MM.1S (cell line): ENCODE measurements at regions not wholly inside any gene's neighbourhood (a gene's known extent, or its start where the extent isn't known, plus 50 kb on each side); places are given as distances from the start of the nearest gene placed in this dataset.

Experiments
- DNase-seq: peaks from one replicate; pipeline ENCODE4 v3.0.0-alpha.2; 2015
- H2AFZ ChIP-seq: fragments of 300-600 bp; sonication (generic); 2 replicates; pipeline ENCODE4 v1.6.0; 2016; ENCODE audit warnings: antibody characterized with exemption, low read length
- H3F3A ChIP-seq: fragments of 300-600 bp; sonication (generic); 2 replicates; pipeline ENCODE4 v1.6.1; 2016; ENCODE audit warnings: mild to moderate bottlenecking, antibody characterized with exemption, low read length, moderate library complexity, mixed read lengths; ENCODE audit not compliant: insufficient read depth
- H3K27ac ChIP-seq: fragments of 300-600 bp; sonication (generic); 2 replicates; pipeline ENCODE4 v1.5.1; 2016; ENCODE audit warnings: mild to moderate bottlenecking, low read length
- H3K27me3 ChIP-seq: fragments of 300-600 bp; sonication (generic); replicated peaks from 2 replicates; pipeline ENCODE4 v1.6.0; 2016; ENCODE audit warnings: low read length; ENCODE audit not compliant: insufficient read depth
- H3K36me3 ChIP-seq: fragments of 300-600 bp; sonication (generic); replicated peaks from 2 replicates; pipeline ENCODE4 v1.6.1; 2016; ENCODE audit warnings: mild to moderate bottlenecking, low read length, mixed read lengths; ENCODE audit not compliant: insufficient read depth
- H3K4me1 ChIP-seq: fragments of 300-600 bp; sonication (generic); 2 replicates; pipeline ENCODE4 v1.6.1; 2016; ENCODE audit warnings: low read length, mixed read lengths
- H3K4me2 ChIP-seq: fragments of 300-600 bp; sonication (generic); 2 replicates; pipeline ENCODE4 v1.6.0; 2016; ENCODE audit warnings: low read depth, low read length
- H3K4me3 ChIP-seq: fragments of 300-600 bp; sonication (generic); 2 replicates; pipeline ENCODE4 v1.5.1; 2016; ENCODE audit warnings: low read length, mixed read lengths
- H3K79me2 ChIP-seq: fragments of 300-600 bp; sonication (generic); 2 replicates; pipeline ENCODE4 v1.6.1; 2016; ENCODE audit warnings: mixed run types, low read length, mixed read lengths
- H3K9ac ChIP-seq: fragments of 300-600 bp; sonication (generic); 2 replicates; pipeline ENCODE4 v1.6.1; 2016; ENCODE audit warnings: low read length, mixed read lengths
- H3K9me2 ChIP-seq: fragments of 300-600 bp; sonication (generic); replicated peaks from 2 replicates; pipeline ENCODE4 v1.6.1; 2016; ENCODE audit warnings: mild to moderate bottlenecking, low read length, mixed read lengths; ENCODE audit not compliant: insufficient read depth
- H3K9me3 ChIP-seq: fragments of 300-600 bp; sonication (generic); replicated peaks from 2 replicates; pipeline ENCODE4 v1.6.1; 2016; ENCODE audit warnings: mild to moderate bottlenecking, low read length, mixed read lengths; ENCODE audit not compliant: insufficient read depth
- H4K20me1 ChIP-seq: fragments of 300-600 bp; sonication (generic); 2 replicates; pipeline ENCODE4 v1.6.1; 2016; ENCODE audit warnings: mild to moderate bottlenecking, low read length, moderate library complexity, mixed read lengths; ENCODE audit not compliant: insufficient read depth
- EZH2 ChIP-seq: fragments of 300-600 bp; sonication (generic); optimal IDR thresholded peaks from 2 replicates; pipeline ENCODE3; 2017; ENCODE audit warnings: low read depth, mild to moderate bottlenecking, antibody characterized with exemption, low read length, mixed read lengths
- EZH2phosphoT487 ChIP-seq: fragments of 300-600 bp; sonication (generic); IDR thresholded peaks from 2 replicates; pipeline ENCODE4 v1.6.1; 2018; ENCODE audit warnings: antibody characterized with exemption, low read length
- TF ChIP-seq, protein P1 (sequence below): fragments of 300-600 bp; sonication (generic); IDR thresholded peaks from 2 replicates; pipeline ENCODE4 v1.5.1; 2016; ENCODE audit warnings: antibody characterized with exemption, low read length, mixed read lengths

DNA sequence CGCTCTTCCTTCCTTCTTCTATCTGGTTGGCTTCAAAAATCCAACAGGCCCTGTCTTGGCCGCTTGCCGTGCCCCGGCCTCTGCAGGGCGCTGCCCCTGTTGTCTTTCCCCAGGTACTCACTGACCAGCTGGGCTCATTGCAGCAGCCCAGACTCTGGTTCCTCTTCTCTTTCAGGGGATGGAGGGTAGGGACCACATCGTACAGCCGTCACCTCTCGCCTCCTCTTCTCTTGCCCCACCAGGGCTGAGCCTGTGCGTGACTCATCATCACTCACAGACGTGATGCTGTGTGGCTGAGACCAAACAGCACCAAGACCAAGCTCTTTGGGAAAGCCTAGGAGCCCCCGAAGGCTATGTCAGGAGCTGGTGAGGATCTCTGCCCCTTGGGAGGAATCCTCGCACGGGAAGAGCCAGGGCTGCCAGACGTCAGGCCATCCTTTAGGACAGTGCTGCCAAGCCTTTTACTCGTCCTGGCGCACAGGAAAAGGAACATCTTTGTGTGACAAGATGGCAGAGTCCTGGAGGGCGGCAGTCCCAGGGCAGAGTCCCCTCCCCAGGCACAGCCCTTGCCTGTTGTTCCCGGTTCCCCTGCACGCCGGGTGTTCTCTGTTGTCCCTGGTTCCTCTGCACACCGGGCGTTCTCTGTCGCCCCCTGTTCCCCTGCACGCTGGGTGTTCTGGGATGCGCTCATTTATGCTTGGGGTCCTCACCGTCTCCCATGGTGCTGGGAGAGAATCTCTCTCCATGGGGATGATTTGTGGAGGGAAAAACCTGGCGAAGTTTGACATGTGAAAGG is 188.5 kb upstream of the SHH start:
- peaks cover 94% of the 10 kb centered on the region for H3K27me3 ChIP-seq
- H3K79me2 ChIP-seq: no peaks in the 10 kb centered on the region
- H3K4me2 ChIP-seq: no peak overlapping the region
- H3K9me3 ChIP-seq: no peaks in the 10 kb centered on the region
- H4K20me1 ChIP-seq: no peaks in the 10 kb centered on the region
- no peak overlapping the region for H2AFZ ChIP-seq
- H3K36me3 ChIP-seq: no peaks in the 10 kb centered on the region
- no peaks in the 10 kb centered on the region for H3F3A ChIP-seq
- H3K27ac ChIP-seq: no peak overlapping the region
- no peaks in the 10 kb centered on the region for H3K9me2 ChIP-seq
- no peak for DNase-seq
- no peak overlapping the region for H3K9ac ChIP-seq
- H3K4me3 ChIP-seq: no peak overlapping the region
- H3K4me1 ChIP-seq: no peaks in the 10 kb centered on the region
- TF ChIP-seq, protein P1, sequence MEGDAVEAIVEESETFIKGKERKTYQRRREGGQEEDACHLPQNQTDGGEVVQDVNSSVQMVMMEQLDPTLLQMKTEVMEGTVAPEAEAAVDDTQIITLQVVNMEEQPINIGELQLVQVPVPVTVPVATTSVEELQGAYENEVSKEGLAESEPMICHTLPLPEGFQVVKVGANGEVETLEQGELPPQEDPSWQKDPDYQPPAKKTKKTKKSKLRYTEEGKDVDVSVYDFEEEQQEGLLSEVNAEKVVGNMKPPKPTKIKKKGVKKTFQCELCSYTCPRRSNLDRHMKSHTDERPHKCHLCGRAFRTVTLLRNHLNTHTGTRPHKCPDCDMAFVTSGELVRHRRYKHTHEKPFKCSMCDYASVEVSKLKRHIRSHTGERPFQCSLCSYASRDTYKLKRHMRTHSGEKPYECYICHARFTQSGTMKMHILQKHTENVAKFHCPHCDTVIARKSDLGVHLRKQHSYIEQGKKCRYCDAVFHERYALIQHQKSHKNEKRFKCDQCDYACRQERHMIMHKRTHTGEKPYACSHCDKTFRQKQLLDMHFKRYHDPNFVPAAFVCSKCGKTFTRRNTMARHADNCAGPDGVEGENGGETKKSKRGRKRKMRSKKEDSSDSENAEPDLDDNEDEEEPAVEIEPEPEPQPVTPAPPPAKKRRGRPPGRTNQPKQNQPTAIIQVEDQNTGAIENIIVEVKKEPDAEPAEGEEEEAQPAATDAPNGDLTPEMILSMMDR: no peak
- TF ChIP-seq EZH2 (no peak), EZH2phosphoT487 (no peak)

DNA sequence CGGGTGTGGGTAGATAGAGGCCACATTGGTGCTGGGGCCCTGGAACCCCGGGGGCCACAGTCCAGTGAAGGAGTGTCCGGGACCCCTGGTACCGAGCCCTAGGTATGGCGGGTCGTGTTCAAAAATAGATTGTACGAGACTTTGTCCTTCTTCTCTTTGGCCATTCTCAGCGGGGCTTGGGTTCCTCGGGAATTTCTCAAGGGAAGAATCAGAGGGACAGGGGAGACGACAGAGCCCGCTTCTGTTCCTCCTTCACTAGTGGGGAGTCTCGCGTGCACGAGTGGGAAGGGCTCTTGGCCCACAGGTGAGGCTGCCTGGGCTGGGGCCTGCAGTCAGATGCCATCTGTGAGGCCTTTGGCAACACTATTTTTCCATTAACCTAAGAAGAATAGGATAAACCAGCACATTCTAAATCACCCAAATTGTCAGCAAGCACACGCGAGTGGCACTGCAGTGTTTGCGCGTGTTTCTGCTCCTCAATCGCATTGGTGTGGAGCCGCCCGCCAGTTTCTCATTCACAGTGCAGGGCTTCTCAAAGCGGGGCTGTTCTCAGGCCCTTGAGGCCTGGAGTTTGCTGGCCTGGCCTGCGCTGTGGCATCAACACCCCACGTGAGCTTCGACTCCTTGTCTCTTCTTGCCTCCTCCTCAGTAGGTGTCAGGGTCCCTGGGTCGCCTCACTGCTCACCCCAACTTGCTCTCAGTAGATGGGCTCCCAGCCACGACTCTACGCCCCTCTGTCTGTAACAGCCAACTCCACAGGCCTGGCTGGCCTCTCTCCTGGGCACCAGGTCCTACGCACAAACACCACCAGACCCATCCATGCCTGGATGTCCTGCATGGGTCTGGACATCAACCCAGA is 187.6 kb upstream of the SHH start:
- H3K27me3 ChIP-seq: peaks cover 90% of the 10 kb centered on the region
- no peaks in the 10 kb centered on the region for H3K9me2 ChIP-seq
- no peak overlapping the region for H3K4me3 ChIP-seq
- no peaks in the 10 kb centered on the region for H3K36me3 ChIP-seq
- H3K4me1 ChIP-seq: no peaks in the 10 kb centered on the region
- no peak for DNase-seq
- no peak overlapping the region for H3K27ac ChIP-seq
- H4K20me1 ChIP-seq: no peaks in the 10 kb centered on the region
- no peak overlapping the region for H2AFZ ChIP-seq
- no peaks in the 10 kb centered on the region for H3F3A ChIP-seq
- H3K79me2 ChIP-seq: no peaks in the 10 kb centered on the region
- TF ChIP-seq EZH2phosphoT487 (no peak), EZH2 (no peak)
- TF ChIP-seq, protein P1: no peak
- H3K9ac ChIP-seq: no peak overlapping the region
- no peaks in the 10 kb centered on the region for H3K9me3 ChIP-seq
- no peak overlapping the region for H3K4me2 ChIP-seq

DNA sequence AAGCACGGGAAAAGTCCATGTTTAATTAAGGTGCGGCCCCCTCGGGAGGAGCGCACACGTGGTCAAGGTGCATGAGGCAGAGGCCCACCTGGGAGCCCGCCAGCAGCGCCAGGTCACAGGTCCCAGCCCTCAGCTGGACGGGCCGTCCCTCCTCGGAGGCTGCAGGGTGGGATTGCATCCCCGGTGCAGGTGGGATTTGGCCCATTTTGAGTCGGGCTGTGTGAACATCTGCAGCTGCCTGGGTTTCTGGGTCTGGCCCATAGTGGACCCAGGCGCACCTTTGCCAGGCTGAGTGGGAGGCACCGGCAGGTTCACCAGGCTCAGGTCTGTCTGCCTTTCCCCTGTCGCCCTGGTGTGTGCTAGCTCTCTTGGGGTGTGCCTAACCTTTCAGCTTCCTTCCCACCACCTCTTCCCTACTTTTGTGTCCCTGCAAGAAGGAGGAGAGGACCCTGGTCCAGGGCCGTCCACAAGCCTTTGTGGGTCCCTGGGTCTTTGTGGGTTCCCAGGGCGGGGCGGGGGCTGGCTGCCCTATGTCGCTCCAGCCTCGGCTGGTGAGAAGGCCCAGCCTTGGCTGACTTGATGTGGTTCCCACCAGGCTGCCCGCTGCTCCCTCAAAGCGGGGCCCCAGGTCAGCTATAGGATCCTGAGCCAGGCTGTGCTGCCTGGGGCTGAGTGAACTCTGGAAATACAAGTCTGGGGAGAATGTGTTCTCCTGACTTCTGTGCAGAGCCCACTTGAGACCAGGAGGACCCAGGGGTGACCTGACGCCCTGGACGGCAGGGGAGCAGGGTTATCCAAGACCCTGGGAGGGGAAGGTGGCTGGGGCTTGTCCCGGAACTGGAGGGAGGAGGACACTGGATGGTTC is 186.7 kb upstream of the SHH start:
- Histone ChIP-seq H3K27me3 (peaks cover 86% of the 10 kb centered on the region), H3K36me3 (no peaks in the 10 kb centered on the region), H3K9me3 (no peaks in the 10 kb centered on the region), H3K9ac (no peak overlapping the region), H2AFZ (no peak overlapping the region), H3F3A (no peaks in the 10 kb centered on the region), H3K4me2 (no peak overlapping the region), H3K27ac (no peak overlapping the region), H3K9me2 (no peaks in the 10 kb centered on the region), H4K20me1 (no peaks in the 10 kb centered on the region), H3K4me1 (no peaks in the 10 kb centered on the region), H3K79me2 (no peaks in the 10 kb centered on the region), H3K4me3 (no peak overlapping the region)
- TF ChIP-seq EZH2: no peak
- TF ChIP-seq, protein P1: no peak
- TF ChIP-seq EZH2phosphoT487: no peak
- DNase-seq: no peak
